ENCODE measurements at regions not wholly inside any gene's neighbourhood (a gene's known extent, or its start where the extent isn't known, plus 50 kb on each side); places are given as distances from the start of the nearest gene placed in this dataset.
"Not testable (repeated sequence)": the region's sequence is repeated elsewhere in the genome, so short reads cannot be mapped to it uniquely, and the experiment has no call there.

GRCh38 chrX:25105221-25105620 is 89.5 kb upstream of the ARX start:
- intact Hi-C loops (cut with micrococcal nuclease; ENCODE audit: unreplicated experiment), result no loop called here
- no peaks in the 10 kb centered on the region for H3K36me3 ChIP-seq (ENCODE audit: control insufficient read depth, insufficient read depth, low read length)
- no TSS peak for BruUV-seq (replicated peaks)
- H3K27ac Mint-ChIP-seq (ENCODE audit: unreplicated experiment), result no peak overlapping the region
- H3K4me3 Mint-ChIP-seq (ENCODE audit: unreplicated experiment), result no peak overlapping the region
- TF ChIP-seq CTCF (IDR thresholded peaks at IDR 0.05; ENCODE audit: insufficient read depth in 1 of 2, low read depth in 1 of 2, low read length in 1 of 2, severe bottlenecking in 1 of 2, unreplicated experiment in 1 of 2), result no peak
- H3K4me1 ChIP-seq, result no peaks in the 10 kb centered on the region
- H3K27me3 ChIP-seq (replicated peaks; ENCODE audit: control insufficient read depth, insufficient read depth, low read length), result no peaks in the 10 kb centered on the region
- ChIA-PET CTCF (no interaction called here), POLR2A (no interaction called here)
- H3K4me1 Mint-ChIP-seq (ENCODE audit: low read depth, unreplicated experiment), result no peaks in the 10 kb centered on the region
- H3K27me3 Mint-ChIP-seq (ENCODE audit: insufficient read depth, unreplicated experiment), result no peaks in the 10 kb centered on the region
- no peaks in the 10 kb centered on the region for H3K36me3 Mint-ChIP-seq (ENCODE audit: insufficient read depth, unreplicated experiment)
- H3K9me3 Mint-ChIP-seq (ENCODE audit: unreplicated experiment), result no peaks in the 10 kb centered on the region
- no peak for DNase-seq
- no peak overlapping the region for H3K4me3 ChIP-seq (ENCODE audit: low read depth, low read length)
- no peaks in the 10 kb centered on the region for H3K9me3 ChIP-seq

- H3K4me1 ChIP-seq, result no peaks in the 10 kb centered on the region
- Mint-ChIP-seq H3K4me3 (ENCODE audit: unreplicated experiment) (no peak overlapping the region), H3K27ac (ENCODE audit: unreplicated experiment) (no peak overlapping the region)
These were observed 80.8 kb upstream of the ARX start for GRCh38 chrX:25096522-25097045.

GRCh38 chrX:25091152-25091551 is 75.4 kb upstream of the ARX start:
- H3K4me1 ChIP-seq; intact Hi-C loops (cut with micrococcal nuclease; ENCODE audit: unreplicated experiment); DNase-seq; H3K9me3 Mint-ChIP-seq (ENCODE audit: unreplicated experiment); H3K27me3 ChIP-seq (replicated peaks; ENCODE audit: control insufficient read depth, insufficient read depth, low read length); BruUV-seq (replicated peaks); CTCF ChIA-PET; H3K4me1 Mint-ChIP-seq (ENCODE audit: low read depth, unreplicated experiment); H3K36me3 ChIP-seq (ENCODE audit: control insufficient read depth, insufficient read depth, low read length); H3K9me3 ChIP-seq; H3K36me3 Mint-ChIP-seq (ENCODE audit: insufficient read depth, unreplicated experiment); H3K4me3 Mint-ChIP-seq (ENCODE audit: unreplicated experiment); H3K27ac Mint-ChIP-seq (ENCODE audit: unreplicated experiment); H3K4me3 ChIP-seq (ENCODE audit: low read depth, low read length); H3K27me3 Mint-ChIP-seq (ENCODE audit: insufficient read depth, unreplicated experiment); POLR2A ChIA-PET: not testable (repeated sequence)

More at GRCh38 chrX:25096522-25097045, 80.8 kb upstream of the ARX start:
- Mint-ChIP-seq H3K9me3 (ENCODE audit: unreplicated experiment) (no peaks in the 10 kb centered on the region), H3K36me3 (ENCODE audit: insufficient read depth, unreplicated experiment) (no peaks in the 10 kb centered on the region), H3K4me1 (ENCODE audit: low read depth, unreplicated experiment) (no peaks in the 10 kb centered on the region), H3K27me3 (ENCODE audit: insufficient read depth, unreplicated experiment) (peaks cover 3% of the 10 kb centered on the region)
- POLR2A ChIA-PET, result no interaction called here
- DNase-seq, result no peak
- intact Hi-C loops (cut with micrococcal nuclease; ENCODE audit: unreplicated experiment), result no loop called here
- H3K36me3 ChIP-seq (ENCODE audit: control insufficient read depth, insufficient read depth, low read length), result no peaks in the 10 kb centered on the region
- no peaks in the 10 kb centered on the region for H3K9me3 ChIP-seq
- H3K27me3 ChIP-seq (replicated peaks; ENCODE audit: control insufficient read depth, insufficient read depth, low read length), result no peaks in the 10 kb centered on the region
- no peak for TF ChIP-seq CTCF (IDR thresholded peaks at IDR 0.05; ENCODE audit: insufficient read depth in 1 of 2, low read depth in 1 of 2, low read length in 1 of 2, severe bottlenecking in 1 of 2, unreplicated experiment in 1 of 2)
- BruUV-seq (replicated peaks), result no TSS peak
- CTCF ChIA-PET, result no interaction called here
- H3K4me3 ChIP-seq (ENCODE audit: low read depth, low read length), result no peak overlapping the region

- Mint-ChIP-seq H3K9me3 (ENCODE audit: unreplicated experiment) (peaks cover 9% of the 10 kb centered on the region), H3K4me1 (ENCODE audit: low read depth, unreplicated experiment) (no peaks in the 10 kb centered on the region), H3K4me3 (ENCODE audit: unreplicated experiment) (no peak overlapping the region), H3K27me3 (ENCODE audit: insufficient read depth, unreplicated experiment) (no peaks in the 10 kb centered on the region), H3K36me3 (ENCODE audit: insufficient read depth, unreplicated experiment) (no peaks in the 10 kb centered on the region), H3K27ac (ENCODE audit: unreplicated experiment) (no peak overlapping the region)
- Histone ChIP-seq H3K27me3 (replicated peaks; ENCODE audit: control insufficient read depth, insufficient read depth, low read length) (no peaks in the 10 kb centered on the region), H3K4me3 (ENCODE audit: low read depth, low read length) (no peak overlapping the region), H3K4me1 (no peaks in the 10 kb centered on the region), H3K36me3 (ENCODE audit: control insufficient read depth, insufficient read depth, low read length) (no peaks in the 10 kb centered on the region), H3K9me3 (no peaks in the 10 kb centered on the region)
- intact Hi-C loops (cut with micrococcal nuclease; ENCODE audit: unreplicated experiment), result no loop called here
- ChIA-PET CTCF (no interaction called here), POLR2A (no interaction called here)
- no peak for DNase-seq
- BruUV-seq (replicated peaks), result no TSS peak
- no peak for TF ChIP-seq CTCF (IDR thresholded peaks at IDR 0.05; ENCODE audit: insufficient read depth in 1 of 2, low read depth in 1 of 2, low read length in 1 of 2, severe bottlenecking in 1 of 2, unreplicated experiment in 1 of 2)
These were observed 68.7 kb upstream of the ARX start for GRCh38 chrX:25084446-25084845.
